ENCODE measurements at regions not wholly inside any gene's neighbourhood (a gene's known extent, or its start where the extent isn't known, plus 50 kb on each side); places are given as distances from the start of the nearest gene placed in this dataset.

DNA sequence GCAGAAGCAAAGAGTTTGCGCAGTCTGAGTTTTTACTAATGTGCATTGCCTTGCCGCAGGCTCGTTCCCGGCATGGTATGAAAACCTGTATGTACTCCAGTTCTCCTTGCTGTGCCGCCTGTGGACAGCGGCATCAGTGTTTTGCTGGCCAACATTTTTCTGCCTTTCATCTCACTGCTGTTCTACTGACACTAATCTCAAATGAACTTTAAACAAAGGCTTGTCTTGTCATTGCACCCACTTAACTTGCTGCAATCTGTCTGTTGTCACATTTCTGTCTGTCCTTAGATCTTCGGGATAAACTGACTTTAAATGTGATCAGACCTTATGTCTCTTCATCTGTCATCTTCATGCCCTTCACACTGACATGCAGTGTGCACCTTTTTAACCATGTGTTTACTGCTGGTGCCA, 71.7 kb upstream of the ZNRF2 start:
- no peak for DNase-seq (ENCODE audit: low spot score)

GRCh38 chr7:30213637-30214036, 70.8 kb upstream of the ZNRF2 start:
- DNase-seq (ENCODE audit: low spot score) = no peak

DNA sequence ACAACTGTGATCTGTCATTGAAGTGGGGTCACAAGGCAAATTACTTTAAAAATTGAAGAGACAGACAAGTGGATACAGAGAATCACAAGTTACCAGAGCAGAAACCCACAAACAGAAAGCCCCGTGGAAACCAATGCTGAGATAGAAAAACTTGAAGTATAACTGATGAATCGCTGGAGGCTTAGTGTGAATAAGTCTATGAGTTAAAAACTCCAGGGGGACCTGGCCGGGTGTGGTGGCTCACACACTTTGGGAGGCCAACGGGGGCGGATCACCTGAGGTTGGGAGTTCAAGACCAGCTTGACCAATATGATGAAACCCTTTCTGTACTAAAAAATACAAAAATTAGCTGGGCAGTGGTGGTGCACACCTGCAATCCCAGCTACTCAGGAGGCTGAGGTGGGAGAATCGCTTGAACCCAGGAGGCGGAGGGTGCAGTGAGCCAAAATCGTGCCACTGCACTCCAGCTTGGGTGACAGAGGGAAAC, 69.7 kb upstream of the ZNRF2 start:
- DNase-seq (ENCODE audit: low spot score) = no peak

DNA sequence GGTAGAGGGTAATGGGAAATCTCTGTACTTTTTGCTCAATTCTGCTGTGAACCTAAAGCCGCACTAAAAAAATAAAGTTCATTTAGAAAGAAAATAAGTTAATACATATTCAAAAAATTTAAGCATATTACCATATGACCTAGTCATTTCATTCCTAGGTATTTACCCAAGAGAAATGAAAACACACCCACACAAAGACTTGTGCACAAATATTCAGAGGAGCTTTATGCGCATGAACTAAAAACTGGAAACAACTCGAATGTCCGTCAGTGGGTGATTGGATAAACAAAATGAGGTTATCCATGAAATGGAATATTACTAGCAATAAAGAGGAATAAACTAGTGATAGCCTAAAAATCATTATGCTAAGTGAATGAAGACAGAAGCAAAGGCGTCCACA, 62.6 kb upstream of the ZNRF2 start:
- DNase-seq (ENCODE audit: low spot score) = no peak

- DNase-seq (ENCODE audit: low spot score) = no peak
Measured at GRCh38 chr7:30222515-30223215, 61.7 kb upstream of the ZNRF2 start.

DNA sequence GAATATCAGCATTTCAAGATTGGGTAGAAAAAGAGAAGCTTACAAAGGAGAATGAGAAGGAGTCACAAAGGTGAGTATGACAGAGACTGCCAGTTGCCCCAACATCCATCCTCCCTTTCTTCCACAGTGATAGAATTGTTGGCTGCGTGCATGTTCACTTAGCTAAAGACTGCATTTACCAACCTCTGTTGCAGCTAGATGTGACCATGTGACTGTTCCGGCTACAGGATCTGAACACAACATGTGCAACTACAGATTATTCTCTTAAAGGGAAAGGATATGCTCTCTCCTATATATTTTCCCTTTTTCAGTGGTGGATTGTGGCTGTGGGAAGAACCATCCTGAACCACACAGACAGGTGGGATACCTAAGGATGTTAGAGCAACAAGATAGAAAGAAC, 60.5 kb upstream of the ZNRF2 start:
- DNase-seq (ENCODE audit: low spot score) = no peak

DNA sequence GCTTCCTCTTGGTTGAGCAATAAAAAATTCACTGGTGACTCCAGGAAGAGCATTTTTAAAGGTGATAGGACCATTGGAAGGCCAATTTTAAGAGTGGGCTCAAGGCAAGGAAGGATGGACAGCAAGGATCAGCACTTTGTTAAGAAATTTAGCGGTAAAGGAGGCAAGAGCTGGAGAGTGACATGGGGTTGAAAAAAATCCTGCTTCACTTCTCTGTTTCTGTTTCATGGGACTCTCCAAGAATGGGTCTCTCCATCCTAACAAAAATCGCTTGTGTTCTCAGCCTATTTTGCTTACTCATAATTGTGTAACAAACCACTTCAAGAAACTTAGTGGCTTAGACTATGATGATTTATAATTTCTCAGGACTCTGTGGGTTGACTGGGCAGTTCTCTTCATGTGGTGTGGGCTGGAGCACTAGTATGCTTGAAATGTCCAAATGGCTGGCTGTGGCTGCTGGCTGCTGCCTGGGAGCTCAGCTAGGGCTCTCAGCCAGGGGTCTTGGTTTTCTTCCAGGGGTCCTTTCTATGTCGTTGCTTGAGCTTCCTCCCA, 59.8 kb upstream of the ZNRF2 start:
- no peak for DNase-seq (ENCODE audit: low spot score)

GRCh38 chr7:30225863-30226613, 58.4 kb upstream of the ZNRF2 start:
- peak; percentile 84 for DNase-seq (ENCODE audit: low spot score)

- no peak for DNase-seq (ENCODE audit: low spot score)
Measured at GRCh38 chr7:30226614-30227268, 57.7 kb upstream of the ZNRF2 start.

DNA sequence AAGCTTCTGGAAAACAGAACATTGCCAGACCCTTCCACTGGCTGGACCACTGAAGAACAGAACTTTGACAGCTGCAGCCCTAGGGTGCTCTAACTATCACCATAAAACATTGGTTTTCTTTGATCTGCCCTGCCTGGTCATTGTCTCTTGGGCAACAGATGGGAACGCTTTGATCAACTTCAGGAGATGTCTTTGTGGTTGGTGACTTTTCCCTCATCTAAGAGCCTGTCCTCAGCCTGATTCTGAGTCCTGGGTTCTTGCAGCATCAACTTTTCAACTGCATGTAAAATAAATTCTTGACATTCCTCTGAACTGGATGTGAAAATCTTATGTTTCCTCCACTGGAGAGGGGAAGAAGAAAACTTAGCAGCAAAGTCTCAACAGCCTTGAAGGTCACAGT, 53.1 kb upstream of the ZNRF2 start:
- no peak for DNase-seq (ENCODE audit: low spot score)

- no peak for DNase-seq (ENCODE audit: low spot score)
Measured at GRCh38 chr7:30232391-30232790, 52.0 kb upstream of the ZNRF2 start.

Measured in ureter (tissue), 1 donor.